ENCODE measurements at regions not wholly inside any gene's neighbourhood (a gene's known extent, or its start where the extent isn't known, plus 50 kb on each side); places are given as distances from the start of the nearest gene placed in this dataset.
"Not testable (repeated sequence)": the region's sequence is repeated elsewhere in the genome, so short reads cannot be mapped to it uniquely, and the experiment has no call there.

- H3K4me3 ChIP-seq (ENCODE audit: low read depth, low read length), result no peak overlapping the region
- TF ChIP-seq, protein P1, sequence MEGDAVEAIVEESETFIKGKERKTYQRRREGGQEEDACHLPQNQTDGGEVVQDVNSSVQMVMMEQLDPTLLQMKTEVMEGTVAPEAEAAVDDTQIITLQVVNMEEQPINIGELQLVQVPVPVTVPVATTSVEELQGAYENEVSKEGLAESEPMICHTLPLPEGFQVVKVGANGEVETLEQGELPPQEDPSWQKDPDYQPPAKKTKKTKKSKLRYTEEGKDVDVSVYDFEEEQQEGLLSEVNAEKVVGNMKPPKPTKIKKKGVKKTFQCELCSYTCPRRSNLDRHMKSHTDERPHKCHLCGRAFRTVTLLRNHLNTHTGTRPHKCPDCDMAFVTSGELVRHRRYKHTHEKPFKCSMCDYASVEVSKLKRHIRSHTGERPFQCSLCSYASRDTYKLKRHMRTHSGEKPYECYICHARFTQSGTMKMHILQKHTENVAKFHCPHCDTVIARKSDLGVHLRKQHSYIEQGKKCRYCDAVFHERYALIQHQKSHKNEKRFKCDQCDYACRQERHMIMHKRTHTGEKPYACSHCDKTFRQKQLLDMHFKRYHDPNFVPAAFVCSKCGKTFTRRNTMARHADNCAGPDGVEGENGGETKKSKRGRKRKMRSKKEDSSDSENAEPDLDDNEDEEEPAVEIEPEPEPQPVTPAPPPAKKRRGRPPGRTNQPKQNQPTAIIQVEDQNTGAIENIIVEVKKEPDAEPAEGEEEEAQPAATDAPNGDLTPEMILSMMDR (IDR thresholded peaks at IDR 0.05; ENCODE audit: insufficient read depth, low read length), result no peak
- DNase-seq (ENCODE audit: low read depth), result no peak
Measured at GRCh38 chr3:137866933-137867332, 102.8 kb downstream of the SOX14 start.

- H3K4me3 ChIP-seq (ENCODE audit: low read depth, low read length), result no peak overlapping the region
- TF ChIP-seq, protein P1 (IDR thresholded peaks at IDR 0.05; ENCODE audit: insufficient read depth, low read length), result no peak
Measured at GRCh38 chr3:137867611-137868010, 103.5 kb downstream of the SOX14 start.

DNA sequence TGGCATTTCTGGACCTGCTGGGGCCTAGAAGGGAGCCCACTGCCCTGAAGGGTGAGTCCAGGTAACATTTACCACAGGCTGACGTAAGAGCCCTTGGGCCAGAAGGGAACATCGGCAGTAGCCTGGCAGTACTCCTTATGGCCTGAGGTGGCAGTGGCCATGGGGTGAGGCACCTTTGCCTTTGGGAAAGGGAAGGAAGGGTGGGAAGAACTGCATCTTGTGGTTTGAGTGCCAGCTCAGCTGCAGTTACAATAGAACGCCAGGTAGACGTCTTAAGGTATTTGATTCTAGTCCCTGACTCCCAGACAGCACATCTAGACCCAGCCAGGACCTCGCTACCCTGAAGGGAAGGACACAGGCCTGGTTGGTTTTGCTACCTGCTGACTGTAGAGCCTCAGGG lies 104.9 kb downstream of the SOX14 start:
- TF ChIP-seq, protein P1 (IDR thresholded peaks at IDR 0.05; ENCODE audit: insufficient read depth, low read length), result no peak
- DNase-seq (ENCODE audit: low read depth), result no peak
- no peak overlapping the region for H3K4me3 ChIP-seq (ENCODE audit: low read depth, low read length)

More at GRCh38 chr3:137867611-137868010, 103.5 kb downstream of the SOX14 start:
- DNase-seq (ENCODE audit: low read depth), result no peak

DNA sequence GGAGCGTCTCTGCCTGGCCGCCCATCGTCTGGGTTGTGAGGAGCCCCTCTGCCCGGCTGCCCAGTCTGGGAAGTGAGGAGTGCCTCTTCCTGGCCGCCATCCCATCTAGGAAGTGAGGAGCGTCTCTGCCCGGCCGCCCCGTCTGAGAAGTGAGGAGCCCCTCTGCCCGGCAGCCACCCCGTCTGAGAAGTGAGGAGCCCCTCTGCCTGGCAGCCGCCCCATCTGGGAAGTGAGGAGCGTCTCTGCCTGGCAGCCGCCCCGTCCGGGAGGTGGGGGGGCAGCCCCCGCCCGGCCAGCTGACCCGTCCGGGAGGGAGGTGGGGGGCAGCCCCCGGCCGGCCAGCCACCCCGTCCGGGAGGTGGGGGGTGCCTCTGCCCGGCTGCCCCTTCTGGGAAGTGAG lies 108.5 kb downstream of the SOX14 start:
- not testable (repeated sequence) for H3K4me3 ChIP-seq (ENCODE audit: low read depth, low read length); DNase-seq (ENCODE audit: low read depth)

GRCh38 chr3:137896842-137897241 lies 113.1 kb upstream of the CLDN18 start:
- DNase-seq (ENCODE audit: low read depth); H3K4me3 ChIP-seq (ENCODE audit: low read depth, low read length): not testable (repeated sequence)

DNA sequence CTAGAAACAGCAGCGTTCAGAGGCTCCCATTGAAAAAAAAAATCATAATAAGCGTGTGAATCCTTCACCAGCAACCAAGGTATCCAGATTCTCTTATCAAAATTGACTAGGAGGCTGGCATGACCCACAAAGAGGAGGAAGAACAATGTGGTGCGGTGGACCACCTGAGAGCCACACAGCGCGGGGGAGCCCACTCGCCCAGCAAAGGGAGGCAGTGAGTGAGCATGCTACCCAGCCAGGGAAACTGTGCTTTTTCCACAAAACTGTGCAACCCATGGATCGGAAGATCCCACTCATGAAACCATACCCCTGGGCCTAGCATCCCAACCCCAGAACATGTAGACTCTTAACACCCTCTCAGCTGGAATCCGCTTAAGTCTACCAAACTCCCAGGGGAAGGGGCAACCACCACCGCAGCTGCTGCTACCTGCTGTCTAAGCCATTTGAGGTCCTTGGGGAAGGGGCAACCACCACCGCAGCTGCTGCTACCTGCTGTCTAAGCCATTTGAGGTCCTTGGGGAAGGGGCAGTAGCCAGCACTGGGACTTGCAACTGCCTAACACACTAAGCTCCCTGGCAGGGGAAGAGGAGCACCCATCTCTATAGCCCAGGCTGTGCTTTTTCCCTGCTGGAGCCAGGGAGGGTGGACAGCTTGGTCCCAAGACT lies 102.8 kb upstream of the CLDN18 start:
- no peak for DNase-seq (ENCODE audit: low read depth)
- TF ChIP-seq, protein P1 (IDR thresholded peaks at IDR 0.05; ENCODE audit: insufficient read depth, low read length), result no peak
- no peak overlapping the region for H3K4me3 ChIP-seq (ENCODE audit: low read depth, low read length)

DNA sequence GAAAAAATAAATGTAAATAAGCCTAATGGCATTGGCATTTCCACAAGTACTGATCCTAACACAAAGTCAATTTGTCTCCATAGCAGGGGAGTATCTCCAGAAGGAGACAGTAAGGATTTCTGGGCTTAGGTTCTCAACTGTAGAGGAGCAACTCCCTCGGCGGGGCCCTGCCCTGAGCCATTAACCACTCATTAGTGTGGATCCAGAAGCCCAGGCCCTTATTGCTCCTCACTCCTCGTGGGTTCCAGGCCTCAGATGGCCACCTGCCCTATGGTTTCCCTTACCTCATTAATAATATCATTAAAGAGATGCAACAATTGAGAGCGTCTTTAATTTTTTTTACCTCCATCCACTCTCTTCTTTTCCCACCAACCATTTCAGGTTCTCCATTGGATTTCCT lies 85.3 kb upstream of the CLDN18 start:
- H3K4me3 ChIP-seq (ENCODE audit: low read depth, low read length), result no peak overlapping the region
- DNase-seq (ENCODE audit: low read depth), result no peak
- TF ChIP-seq, protein P1 (IDR thresholded peaks at IDR 0.05; ENCODE audit: insufficient read depth, low read length), result no peak

- TF ChIP-seq, protein P1 (IDR thresholded peaks at IDR 0.05; ENCODE audit: insufficient read depth, low read length), result no peak
- DNase-seq (ENCODE audit: low read depth), result no peak
- no peak overlapping the region for H3K4me3 ChIP-seq (ENCODE audit: low read depth, low read length)
Measured at GRCh38 chr3:137925080-137925479, 84.9 kb upstream of the CLDN18 start.
